DMS53 (cell line): ENCODE measurements at regions not wholly inside any gene's neighbourhood (a gene's known extent, or its start where the extent isn't known, plus 50 kb on each side); places are given as distances from the start of the nearest gene placed in this dataset.
A peak's percentile ranks its signal among the peaks of the same experiment; 100 is the strongest.

Source experiments
- DNase-seq: peaks from one replicate; lab custom pipeline; 2025; lab: John Stamatoyannopoulos, UW

- no peak for DNase-seq
These were observed 192.2 kb downstream of the ZFP36L2 start for GRCh38 chr2:43034242-43034619.

- no peak for DNase-seq
These were observed 192.8 kb downstream of the ZFP36L2 start for GRCh38 chr2:43033466-43034241.

GRCh38 chr2:43033016-43033270 lies 193.5 kb downstream of the ZFP36L2 start:
- DNase-seq: no peak

GRCh38 chr2:43032213-43033015 lies 194.0 kb downstream of the ZFP36L2 start:
- no peak for DNase-seq

GRCh38 chr2:43031471-43032212 lies 194.8 kb downstream of the ZFP36L2 start:
- DNase-seq: no peak

GRCh38 chr2:43030551-43031307 lies 195.7 kb downstream of the ZFP36L2 start:
- no peak for DNase-seq

GRCh38 chr2:43029186-43029585 lies 197.2 kb downstream of the ZFP36L2 start:
- no peak for DNase-seq

GRCh38 chr2:43028188-43028587 lies 198.2 kb downstream of the ZFP36L2 start:
- no peak for DNase-seq

- DNase-seq: no peak
These were observed 199.1 kb downstream of the ZFP36L2 start for GRCh38 chr2:43027097-43027873.

- no peak for DNase-seq
These were observed 199.8 kb downstream of the ZFP36L2 start for GRCh38 chr2:43026426-43027096.

GRCh38 chr2:43025709-43026295 lies 200.6 kb downstream of the ZFP36L2 start:
- no peak for DNase-seq

- peak; percentile 53 for DNase-seq
These were observed 201.8 kb downstream of the ZFP36L2 start for GRCh38 chr2:43024515-43025011.

- DNase-seq: no peak
These were observed 202.5 kb downstream of the ZFP36L2 start for GRCh38 chr2:43023791-43024514.

GRCh38 chr2:43022896-43023295 lies 203.5 kb downstream of the ZFP36L2 start:
- DNase-seq: no peak

- DNase-seq: peak; percentile 23
These were observed 204.5 kb downstream of the ZFP36L2 start for GRCh38 chr2:43021791-43022509.

- no peak for DNase-seq
These were observed 205.3 kb downstream of the ZFP36L2 start for GRCh38 chr2:43020990-43021669.

GRCh38 chr2:43020296-43020695 lies 206.1 kb downstream of the ZFP36L2 start:
- no peak for DNase-seq

- no peak for DNase-seq
These were observed 206.7 kb downstream of the ZFP36L2 start for GRCh38 chr2:43019536-43020183.
